NCI-H187 (cell line): ENCODE measurements at regions not wholly inside any gene's neighbourhood (a gene's known extent, or its start where the extent isn't known, plus 50 kb on each side); places are given as distances from the start of the nearest gene placed in this dataset.

Experiments used
- DNase-seq, 2 experiments: peaks; one replicate each; lab custom pipeline; 2025; lab: John Stamatoyannopoulos, UW

DNA sequence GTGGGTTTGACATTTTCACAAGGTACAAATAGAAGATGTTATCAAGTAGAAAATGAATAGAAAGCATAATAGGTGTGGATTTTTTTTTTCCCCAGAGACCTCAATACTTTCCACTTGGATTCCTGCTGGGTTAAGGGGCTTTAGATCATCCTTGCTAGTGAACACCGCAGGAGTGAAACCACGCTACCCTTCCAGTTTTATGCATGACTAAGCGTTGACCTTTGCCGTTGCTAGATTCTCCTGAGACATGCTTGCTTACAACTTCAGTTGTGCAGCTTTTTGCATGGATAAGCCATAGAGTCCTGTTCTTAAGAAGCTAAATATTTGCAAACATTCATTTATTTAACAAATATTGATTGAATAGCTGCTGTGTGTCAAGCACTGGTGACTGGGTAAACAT, 299.7 kb upstream of the LMCD1 start:
- DNase-seq = no peak

DNA sequence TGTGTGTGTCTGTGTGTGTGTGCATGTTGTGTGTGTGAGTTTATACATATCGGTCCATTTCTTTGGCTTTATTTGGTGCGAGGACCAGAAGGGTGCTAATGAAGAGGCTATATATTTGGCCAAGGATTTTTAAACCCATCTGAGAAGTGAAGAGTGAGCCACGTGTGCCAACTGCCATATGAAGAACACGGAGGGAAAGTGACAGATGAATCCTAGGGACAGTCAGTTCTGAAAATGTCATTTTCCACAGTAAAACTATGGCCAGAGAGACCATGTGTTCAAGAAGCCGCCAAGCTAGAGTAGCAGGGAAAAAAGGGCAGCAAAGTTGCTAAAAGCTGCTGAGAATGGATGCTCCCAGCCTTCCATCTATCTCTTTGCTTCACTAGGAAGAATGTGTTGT, 297.3 kb upstream of the LMCD1 start:
- DNase-seq = no peak

DNA sequence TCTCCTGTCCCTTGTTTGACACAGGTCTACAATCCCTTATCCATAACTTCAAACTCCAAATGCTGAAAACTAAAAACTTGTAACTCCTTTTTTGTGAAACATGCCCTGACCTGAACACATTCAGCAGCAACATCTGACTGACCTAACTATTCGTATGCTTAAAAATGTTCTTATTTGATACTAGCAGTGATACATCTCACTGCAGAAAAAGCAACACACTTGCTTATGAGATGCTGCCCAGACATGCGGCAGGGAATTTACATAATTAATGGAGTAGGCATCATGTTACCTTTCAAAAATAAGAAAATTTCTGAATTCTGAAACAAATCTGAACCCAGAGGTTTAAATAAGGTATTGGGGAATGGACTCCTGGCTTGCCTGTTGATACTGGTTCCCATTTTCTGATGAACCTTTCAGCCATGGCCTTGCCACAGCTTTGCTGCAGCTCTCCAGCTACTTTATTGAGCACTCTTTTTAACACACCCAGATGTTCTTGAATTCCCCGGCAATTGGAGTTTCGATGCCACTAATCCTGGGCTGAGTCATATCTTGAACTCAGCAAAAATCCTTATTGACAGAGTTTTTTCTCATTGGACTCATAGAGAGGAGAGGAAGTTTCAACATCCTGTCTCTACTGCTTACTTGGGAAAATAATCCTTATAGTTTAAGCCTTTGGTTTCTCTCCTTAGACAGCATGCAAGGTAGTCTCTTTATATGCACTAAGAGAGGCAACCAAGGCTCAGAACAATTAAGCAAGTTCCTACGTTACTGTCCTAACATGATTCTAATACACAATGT, 296.6 kb upstream of the LMCD1 start:
- no peak for DNase-seq

DNA sequence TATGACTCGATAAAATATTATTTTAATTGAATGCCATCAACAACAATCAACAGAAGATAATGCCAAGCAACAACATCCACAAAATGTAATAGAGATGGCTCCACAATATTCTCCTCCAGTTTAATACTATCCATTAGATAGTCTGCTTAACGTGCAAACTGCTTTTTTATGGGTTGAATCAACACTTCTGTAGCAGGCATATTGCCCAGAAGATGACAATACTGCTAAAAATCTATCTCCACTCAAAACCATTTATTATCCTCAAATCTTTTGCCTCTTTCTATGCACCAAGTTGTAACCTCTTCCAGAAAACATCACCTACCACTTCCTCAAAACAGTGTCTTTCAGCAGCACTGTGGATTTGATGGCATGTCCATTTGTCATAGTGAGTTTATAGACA, 295.7 kb upstream of the LMCD1 start:
- DNase-seq = no peak

DNA sequence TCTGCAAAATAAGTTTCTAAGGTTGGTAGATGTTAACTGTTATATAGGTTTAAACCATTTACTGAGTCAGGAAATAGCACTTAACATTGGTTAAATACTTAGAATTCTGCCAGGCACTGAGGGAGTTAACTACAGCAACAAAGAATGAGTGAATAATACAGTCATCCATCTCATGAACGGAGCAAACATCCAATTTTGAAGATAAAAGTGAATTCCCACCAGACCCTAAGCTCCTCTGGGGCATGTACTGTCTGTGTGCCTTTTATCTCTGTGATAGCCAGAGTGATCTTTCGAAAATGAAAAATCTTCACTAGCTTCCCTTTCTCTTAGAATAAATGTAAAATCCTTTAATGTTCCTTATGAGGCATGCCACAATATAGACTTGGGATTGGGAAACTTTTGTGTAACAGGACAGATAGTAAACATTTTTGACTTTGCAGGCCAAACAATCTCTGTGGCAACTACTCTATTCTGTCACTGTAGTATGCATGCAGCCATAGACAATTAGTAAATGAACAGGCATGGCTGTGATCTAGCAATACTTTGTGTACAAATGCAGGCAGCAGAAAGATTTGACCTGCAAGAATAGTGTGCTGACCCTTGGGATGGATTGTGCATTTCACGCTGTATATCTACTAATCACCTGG, 294.5 kb upstream of the LMCD1 start:
- no peak for DNase-seq

DNA sequence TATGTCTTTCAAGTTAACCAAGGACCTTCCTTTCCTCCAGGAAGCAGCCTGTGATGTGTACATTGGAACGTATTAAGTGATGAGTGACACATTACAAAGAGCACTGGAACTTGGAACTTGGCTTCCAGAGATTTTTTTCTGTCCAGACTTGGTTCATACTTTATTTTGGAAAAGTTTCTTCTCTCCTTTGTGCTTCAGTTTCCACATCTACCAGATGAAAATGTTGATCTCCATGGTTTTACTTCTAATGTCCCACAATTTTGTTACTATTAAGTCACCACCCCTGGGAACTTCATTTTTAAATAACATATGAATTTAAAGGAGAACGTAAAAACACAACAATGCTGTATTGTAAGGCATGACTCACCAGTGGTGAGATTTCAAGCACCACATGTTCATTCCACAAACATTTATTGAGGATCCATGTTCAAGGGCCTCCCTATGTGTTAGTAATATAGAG, 290.7 kb upstream of the LMCD1 start:
- DNase-seq = no peak

DNA sequence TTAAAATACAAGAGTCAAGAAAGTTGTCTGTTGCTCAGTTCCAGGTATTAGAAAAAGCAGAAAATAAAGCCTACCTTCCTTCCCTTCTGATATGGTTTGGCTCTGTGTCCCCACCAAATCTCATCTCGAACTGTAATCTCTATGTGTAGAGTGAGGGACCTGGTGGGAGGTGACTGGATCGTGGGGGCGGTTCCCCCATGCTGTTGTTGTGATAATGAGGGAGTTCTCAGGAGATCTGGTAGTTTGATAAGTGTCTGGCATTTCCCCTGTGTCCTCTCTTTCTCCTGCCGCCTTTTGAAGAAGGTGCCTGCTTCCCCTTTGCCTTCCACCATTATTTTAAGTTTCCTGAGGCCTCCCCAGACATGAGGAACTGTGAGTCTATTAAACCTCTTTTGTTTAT, 288.8 kb upstream of the LMCD1 start:
- no peak for DNase-seq

DNA sequence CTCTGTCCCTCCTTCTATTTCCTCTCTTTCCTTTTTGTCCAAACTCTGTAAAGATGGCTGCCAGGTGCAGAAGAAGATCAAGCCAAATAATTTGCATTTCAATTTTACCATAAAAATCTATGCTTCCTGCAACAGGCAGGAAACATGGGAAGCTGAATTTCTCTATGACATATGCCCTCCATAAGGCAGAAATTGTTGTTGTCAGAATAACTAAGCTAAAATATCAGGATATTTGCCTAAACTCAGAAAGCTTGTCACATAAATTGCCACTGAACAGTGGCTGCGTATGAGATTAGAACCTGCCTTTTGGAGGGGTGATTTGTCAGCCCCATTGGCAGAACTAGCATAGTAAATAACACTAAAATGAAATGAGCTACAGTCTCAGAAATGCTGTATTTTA, 288.3 kb upstream of the LMCD1 start:
- no peak for DNase-seq

DNA sequence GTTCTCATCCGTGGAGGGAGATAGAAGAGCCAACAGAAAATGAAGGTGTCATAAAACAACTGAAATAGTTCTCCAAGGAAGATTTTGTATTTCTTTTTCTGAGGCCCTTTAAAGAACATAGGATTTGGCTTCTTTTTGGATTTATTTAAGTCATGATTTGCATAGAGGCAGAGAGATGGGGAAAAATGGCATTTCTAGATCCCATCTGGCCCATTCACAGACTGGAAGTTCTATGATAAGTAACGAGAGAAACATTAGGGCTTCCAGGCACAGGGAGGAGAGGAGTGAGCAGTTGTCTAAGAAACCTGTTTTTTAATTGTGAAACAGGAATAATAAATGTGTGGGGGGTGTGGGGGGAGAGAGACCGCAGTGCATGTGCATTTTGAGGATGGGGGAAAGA, 285.8 kb upstream of the LMCD1 start:
- no peak for DNase-seq

DNA sequence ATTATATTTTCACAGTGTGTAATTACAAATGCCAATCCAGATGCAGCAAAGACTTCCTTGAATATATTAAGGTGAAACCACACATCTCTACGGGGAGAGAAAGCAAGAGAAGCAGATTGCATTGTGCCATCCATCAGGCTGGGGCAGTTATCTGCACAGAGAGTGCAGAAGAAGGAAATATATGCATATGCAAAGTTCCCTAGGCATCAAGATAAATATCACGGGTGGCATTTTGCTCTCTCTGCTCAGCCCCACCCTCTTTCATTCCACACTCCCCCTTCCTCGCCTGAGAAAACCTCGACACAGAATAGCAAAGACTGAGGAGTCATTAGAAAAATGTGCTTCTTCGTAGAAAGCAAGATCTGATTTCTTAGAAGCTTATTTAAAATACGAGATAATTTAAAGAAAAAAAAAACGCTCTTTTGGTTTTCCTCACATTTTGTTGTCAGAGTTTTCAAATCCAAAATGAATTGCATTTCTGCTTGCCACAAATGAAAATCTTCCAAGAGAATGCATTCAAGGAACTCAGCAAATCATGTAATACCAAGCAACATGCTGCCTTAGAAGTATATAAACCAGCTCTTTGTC, 283.2 kb upstream of the LMCD1 start:
- no peak for DNase-seq

DNA sequence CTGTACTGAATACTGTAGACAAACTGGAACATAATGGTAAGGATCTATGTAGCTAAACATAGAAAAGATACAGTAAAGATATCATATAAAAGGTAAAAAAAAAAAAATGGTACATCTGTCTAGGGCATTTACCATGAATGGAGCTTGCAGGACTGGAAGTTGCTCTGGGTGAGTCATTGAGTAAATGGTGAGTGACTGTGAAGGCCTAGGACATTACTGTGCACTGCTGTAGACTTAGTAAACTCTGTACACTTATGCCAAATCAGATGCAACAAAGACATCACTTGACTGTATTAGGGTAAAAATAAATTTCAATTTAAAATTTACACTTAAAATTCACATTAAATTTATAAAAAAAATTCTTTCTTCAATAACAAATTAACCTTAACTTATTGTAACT, 281.3 kb upstream of the LMCD1 start:
- no peak for DNase-seq

DNA sequence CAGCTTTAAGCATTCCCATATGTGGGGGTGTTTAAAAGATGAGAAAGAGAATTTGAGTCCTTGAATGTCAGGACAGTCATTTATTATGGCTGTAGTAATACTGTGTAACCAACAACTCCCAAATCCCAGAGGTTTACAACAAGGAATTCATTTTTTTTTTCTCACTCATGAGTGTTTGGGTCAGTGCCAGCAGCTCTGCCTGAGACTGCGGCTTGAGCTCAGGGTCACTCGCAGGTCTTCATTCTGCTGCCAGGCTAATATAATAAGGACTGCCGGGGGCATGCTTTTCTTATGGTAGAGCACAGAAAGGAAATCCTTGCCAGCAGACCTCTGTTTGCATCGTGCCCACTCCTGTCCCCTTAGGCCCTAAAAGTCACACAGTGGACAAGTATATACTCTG, 277.9 kb upstream of the LMCD1 start:
- DNase-seq = no peak

DNA sequence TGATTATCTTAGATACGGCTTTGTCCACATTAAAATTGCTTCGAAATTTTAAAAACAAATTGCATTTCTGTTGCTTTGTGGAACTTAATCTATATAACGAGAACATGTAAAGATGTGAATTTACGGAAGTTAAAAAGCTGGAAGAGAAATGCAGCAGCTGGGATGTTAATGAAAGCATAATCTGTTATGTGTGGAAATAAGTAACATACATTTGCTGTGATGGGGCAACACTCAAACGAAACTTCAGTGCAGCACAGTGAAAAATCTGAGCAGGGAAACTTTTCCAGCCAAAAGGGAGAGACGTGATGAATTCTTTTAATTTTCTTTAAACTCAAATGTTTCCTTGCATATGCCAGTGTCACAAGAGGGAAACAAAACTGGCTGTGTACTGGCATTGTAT, 276.7 kb upstream of the LMCD1 start:
- DNase-seq = no peak

DNA sequence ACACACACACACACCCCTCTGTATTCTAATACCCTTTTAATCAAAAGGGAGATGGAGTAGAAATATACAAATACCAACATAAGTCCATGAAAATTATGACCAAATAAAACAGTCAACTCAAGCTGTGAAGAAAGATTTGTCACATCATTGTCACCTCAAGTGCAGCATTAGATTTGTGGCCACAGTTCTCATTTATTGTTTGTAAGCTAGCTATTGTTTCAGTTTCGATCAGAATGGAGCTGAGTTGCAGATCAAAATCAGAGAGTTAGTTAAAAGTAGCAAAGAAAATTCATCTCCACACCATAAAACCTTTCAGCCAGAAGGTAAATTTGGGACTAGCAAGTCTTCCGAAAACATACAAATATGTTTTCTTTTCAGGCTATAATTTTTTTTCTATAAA, 267.7 kb upstream of the LMCD1 start:
- DNase-seq = no peak

DNA sequence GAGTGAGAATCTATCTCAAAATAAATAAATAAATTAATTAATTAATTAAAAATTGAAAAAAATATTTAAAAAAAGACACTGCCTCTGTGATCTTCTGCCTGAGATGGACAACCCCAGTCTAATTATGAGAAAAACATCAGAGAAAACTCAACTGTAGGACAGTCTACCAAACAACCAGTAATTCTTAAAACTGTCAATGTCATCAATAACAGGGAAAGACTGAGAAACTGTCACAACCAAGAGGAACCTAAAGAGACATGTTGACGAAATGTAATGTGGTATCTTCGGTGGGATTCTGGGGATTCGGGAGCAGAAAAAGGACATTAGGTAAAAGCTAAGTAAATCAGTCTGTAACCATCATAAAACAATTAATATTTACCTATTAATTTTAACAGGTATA, 265.4 kb upstream of the LMCD1 start:
- no peak for DNase-seq

DNA sequence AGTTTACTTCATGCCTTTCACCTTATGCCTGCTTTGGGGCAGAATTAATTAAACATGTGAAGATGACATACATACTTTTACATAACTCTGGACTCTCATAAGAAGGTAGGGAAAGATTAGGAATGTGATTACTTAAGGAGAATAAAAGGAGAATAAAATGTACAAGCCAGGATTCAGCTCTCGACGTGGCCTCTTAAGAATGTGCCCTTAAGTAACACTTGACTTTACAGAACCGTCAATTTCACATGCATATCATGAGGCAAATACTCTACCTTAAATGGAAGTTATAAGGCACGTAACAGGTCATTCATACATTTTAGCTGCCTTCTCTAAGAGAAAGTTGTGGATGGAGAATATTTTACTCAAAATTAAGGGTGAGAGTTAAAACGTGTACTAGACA, 263.7 kb upstream of the LMCD1 start:
- DNase-seq = no peak

DNA sequence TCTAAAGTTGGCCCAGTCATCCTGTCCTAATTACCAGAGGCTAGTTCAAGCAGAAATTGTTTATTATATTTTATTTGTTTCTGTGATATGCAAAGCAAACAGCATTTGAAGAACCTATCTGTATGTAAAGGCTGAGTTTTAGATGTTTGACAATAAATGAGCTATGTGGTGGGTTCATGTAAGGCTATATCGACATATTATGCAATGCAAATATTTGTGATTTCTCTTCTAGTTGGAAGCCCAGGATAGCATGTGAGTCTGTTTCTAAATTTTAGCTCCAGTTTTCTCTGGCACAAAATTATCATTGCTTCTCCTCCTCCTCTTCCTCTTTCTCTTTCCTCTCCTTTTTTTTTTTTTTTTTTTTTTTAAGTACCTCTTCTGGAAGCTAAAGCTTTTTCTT, 263.2 kb upstream of the LMCD1 start:
- no peak for DNase-seq

DNA sequence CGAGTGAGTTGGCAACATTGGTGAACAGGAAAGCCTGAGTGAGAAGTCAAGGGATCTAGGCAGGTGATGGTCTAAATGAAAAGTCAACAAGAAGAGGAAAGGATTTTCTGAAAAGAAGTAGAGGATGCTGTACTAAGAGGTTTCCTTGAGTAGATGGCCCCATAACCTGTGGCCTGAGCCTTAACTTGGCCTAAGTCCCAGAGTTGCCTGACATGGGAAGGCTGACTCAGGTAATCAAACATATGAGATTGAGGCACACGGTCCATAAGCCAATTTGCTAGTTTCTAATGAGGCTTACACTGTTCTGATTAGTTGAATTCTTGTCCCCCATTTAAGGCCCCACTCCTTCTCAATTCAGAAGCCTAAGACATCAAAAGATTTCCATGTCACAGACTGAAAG, 262.5 kb upstream of the LMCD1 start:
- no peak for DNase-seq

DNA sequence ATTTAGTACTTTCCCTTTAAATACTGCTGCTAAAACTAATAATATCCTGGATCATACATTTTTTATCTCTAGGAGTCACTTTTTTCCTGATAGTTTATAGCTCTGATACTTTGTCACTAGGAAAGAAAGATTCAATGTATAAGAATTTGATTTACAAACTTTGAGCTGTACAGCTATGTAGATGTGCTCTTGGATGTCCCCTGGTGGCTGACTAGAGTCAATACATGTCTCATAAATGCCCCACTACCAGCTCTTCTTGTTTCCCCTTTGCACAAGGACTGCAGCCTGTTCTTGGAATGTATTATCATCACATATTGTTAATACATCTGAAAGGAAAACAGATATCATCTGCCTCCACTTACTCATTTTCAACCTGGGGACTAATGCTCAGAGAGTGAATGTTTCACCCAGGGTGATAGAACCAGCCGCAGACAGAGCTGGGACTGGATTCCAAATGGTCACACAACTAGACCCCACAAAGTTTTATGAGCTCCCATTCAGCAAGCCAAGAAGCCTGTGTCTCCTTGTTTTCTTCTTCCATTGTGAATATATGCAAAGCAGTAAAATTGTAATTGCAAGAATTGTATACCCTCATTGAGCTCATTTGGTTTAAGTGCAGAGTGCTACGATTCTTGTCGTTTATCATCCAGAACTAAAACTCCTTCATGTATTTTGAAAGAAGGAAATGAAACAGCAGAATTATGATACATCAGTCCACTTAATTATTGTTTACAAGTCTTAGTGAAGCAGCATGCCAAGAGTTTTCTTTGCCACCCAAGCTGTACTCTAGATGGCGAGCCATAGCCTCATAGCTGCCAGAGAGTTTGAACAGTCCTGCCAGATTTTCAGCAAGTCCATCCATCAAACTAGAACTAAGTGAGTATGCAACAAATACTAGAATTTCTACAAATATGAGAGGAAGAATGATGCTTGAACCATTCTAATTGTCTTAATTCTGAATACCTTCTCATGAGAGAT, 261.6 kb upstream of the LMCD1 start:
- DNase-seq = peak in 1 of 2 experiments; percentile 1

DNA sequence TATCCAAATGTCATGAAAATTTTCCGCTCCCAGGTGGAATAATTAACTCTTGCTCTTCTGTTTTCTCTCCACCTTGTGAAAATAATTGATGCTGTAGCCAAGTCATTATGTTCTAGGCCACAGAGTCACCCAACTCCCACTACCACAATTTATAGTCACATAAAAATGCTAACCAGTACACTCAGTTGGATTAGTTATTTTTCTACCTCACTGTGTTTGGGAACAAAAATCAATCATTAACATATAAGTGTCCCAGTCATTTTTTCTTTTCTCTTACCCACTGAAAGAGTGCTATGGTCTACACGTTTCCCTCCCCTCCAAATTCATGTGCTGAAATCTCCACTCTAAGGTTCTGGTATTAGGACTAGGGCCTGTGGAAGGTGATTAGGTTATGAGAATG, 255.6 kb upstream of the LMCD1 start:
- DNase-seq = no peak

DNA sequence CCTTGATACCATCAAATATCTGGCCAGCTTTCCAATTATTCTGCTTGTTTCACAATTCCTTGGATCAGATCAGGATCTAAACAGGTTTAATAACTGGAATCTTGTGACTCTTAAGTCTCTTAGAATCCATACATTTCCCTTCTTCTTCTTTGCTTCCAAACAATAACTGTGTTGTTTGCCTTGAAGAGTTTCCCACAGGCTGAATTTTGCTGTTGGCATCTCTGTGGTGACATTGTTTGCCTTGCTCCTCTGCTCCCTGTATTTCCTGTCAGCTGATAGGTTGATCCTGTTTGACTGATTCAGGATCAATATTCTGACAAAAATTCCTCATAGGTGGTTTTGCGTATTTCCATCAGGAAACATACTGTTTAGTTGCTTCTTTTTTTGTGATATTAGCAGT, 248.4 kb upstream of the LMCD1 start:
- no peak for DNase-seq

DNA sequence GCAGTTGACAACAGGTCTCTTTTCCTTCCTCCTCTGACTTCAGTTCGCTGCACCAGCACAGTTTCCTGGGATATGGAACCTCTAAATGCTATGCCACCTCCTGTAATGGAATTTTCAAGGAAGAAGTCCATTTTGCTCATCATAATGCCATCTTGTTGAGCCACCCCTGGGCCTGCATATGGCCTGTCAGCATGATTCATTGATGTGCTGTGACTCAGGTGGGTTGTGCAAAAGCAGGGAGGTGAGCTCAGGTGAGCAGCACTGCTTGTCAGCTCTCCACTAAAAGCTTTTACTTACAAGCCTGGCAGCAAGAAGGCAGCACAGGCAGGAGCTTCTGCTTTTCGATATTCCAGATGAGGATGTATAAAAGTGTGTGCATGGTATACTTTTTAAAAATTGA, 247.1 kb upstream of the LMCD1 start:
- DNase-seq = no peak
